HT1080 (cell line): ENCODE measurements at regions not wholly inside any gene's neighbourhood (a gene's known extent, or its start where the extent isn't known, plus 50 kb on each side); places are given as distances from the start of the nearest gene placed in this dataset.

Experiments used
- DNase-seq: peaks from one replicate; pipeline ENCODE4 v3.0.0-alpha.2; 2015; ENCODE audit warnings: low read depth

DNA sequence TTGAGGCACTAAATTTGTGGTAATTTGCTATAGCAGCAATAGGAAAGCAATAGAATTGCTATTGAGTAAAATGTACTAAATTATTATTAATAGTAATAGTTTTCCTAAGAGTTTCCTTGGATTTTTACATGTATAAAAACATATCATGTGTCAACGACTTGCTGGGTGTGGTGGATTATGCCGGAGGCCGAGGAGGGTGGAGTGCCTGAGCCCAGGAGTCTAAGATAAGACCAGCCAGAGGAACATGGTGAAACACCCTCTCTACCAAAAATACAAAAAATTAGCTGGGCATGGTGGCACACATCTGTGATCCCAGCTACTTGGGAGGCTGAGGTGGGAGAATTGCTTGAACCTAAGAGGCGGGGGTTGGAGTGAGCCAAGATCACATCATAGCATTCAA, 749.9 kb downstream of the TBL1XR1 start:
- DNase-seq = no peak

GRCh38 chr3:176442326-176442725, 755.0 kb downstream of the TBL1XR1 start:
- no peak for DNase-seq

DNA sequence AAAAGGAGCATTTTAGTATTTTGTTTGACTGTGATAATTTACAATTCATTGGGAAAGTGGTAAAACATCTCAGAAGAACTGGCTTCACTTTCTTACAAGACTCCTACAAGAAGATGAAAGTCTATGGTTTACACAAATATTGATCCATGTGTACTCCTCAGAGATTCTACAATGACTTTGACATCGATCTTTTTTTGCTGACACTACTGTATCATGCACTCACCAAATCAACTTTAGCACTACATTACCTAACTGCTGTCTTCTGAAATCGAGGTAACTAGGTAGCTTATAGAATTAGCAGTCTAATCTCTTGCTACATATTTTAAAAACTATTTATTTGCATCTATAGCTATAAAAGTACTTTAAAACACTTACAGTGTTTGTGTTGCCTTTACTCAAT, 757.6 kb downstream of the TBL1XR1 start:
- DNase-seq = no peak

GRCh38 chr3:176431991-176432390, 765.3 kb downstream of the TBL1XR1 start:
- peak; percentile 50 for DNase-seq

GRCh38 chr3:176431038-176431418, 766.3 kb downstream of the TBL1XR1 start:
- no peak for DNase-seq

DNA sequence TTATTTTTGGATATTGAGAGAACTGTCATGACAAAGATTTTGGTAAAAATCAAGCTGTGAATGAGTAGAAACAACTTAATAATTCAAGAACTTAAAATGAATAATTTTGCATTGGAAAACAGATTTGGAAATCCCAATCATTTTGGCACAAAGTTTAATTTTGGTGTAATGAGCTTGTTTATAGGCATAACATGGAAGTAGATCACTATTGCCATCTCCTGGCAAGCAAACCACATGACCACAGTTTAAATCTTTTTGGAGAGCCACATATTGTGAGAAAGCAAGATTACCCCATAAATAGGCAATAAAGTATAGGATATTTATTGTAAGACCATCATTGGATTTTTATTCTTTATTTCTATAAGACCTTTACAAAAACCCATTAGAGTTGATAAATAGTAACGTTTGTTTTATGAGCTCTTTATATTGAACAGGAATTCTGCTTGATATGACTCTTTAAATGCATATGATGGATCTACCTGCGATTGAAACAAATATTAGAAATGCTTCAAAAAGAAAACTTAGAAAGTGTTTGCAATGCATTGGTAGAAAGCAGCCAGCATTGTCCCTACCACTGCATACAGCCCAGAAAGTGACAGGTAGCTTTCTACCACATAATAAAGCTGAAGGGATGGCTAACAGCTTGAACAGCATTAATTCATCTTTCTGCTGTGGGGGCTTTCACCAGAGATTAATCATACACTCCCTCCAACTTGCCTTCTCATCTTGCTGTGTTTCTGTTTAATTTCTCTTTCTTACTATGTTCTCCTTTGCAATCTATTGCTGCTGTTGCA, 766.8 kb downstream of the TBL1XR1 start:
- DNase-seq = peak; percentile 48

- no peak for DNase-seq
Measured at GRCh38 chr3:176428552-176428951, 768.7 kb downstream of the TBL1XR1 start.

GRCh38 chr3:176426371-176426770, 770.9 kb downstream of the TBL1XR1 start:
- no peak for DNase-seq

DNA sequence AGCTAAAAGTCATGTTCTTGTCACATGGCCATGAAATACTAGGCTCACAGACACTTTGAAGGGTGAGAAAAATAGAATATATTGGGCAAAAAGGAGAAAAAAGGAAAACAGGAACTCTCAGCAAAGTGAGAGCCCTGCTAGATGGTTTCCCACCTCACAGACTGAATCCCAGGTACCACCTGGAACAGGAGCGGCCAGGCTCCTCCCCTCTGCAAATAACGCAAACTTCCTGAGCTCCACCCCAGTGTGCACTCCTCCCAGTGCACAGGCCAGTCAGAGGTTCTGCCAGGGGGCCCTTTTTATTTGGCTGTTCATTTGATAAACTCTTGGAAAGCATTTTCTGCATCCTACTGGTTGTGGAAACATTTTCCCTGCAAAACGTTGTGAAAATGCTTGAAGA, 780.4 kb downstream of the TBL1XR1 start:
- no peak for DNase-seq

DNA sequence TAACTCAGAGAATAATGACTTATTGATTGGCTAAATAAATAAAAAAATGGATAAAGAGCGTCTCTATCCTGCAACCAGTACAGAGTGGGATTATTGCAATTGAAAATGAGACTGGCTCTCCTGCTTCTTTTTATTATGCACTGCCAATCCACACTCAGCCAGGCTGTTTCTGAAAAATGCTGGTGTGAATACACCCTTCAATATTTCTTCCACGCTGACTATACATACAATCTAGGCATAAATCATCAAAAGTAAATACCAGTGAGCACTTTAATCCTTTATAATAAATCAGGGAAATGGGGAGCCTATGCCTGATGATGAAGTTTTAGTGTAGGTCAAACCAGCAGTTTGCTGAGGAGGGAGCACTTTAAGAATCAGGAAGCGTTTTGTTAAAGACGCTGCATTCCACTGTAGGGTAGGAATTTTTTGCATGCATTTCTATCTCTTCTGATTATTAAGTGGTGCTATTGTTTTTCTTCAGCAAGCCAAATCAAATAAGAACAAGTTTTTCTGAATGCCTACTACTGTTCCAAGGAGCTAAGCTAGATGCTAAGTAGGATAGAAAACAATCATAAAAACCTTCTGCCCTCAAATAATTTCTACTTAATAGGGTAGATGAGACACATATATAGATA, 781.5 kb downstream of the TBL1XR1 start:
- DNase-seq = no peak

- no peak for DNase-seq
Measured at GRCh38 chr3:176412771-176413170, 784.5 kb downstream of the TBL1XR1 start.

- DNase-seq = peak; percentile 24
Measured at GRCh38 chr3:176403531-176403930, 793.8 kb downstream of the TBL1XR1 start.

GRCh38 chr3:176401211-176401610, 796.1 kb downstream of the TBL1XR1 start:
- no peak for DNase-seq

DNA sequence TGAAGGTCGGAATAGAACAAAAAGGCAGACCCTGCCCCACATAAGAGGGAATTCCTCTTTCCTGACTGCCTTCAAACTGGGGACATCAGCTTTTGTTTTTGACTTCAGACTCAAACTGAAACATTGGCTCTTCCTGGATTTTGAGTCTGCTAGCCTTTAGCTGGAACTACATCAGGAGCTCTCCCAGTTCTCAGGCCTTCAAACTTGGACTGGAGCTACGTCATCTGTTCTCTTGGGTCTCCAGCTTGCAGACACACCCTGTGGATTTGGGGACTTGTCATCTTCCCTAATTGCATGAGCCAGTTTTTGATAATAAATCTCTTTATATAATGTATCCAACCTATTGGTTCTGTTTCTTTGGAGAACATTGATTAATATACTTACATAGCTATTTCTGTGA, 798.1 kb downstream of the TBL1XR1 start:
- no peak for DNase-seq

GRCh38 chr3:176395240-176395639, 802.0 kb downstream of the TBL1XR1 start:
- DNase-seq = no peak

GRCh38 chr3:176378789-176379188, 818.5 kb downstream of the TBL1XR1 start:
- no peak for DNase-seq

DNA sequence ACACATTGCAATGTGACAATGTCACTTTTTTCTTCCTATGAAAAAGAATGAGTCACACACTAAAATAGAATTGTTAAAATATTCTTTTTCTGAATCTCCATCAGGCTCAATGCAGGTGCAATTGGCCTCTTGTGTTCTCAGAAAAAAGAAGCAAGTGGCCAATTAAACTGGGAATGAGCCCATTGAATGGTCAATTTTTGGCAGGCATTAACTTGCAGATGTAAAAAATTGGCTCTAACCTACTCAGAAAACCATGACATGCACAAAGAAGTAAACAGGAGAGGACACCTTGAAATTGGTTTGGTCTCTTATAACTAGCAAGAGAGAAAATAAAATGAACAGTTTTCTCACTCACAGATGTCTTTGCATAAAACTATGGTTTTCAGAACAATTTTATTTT, 820.8 kb downstream of the TBL1XR1 start:
- DNase-seq = no peak

DNA sequence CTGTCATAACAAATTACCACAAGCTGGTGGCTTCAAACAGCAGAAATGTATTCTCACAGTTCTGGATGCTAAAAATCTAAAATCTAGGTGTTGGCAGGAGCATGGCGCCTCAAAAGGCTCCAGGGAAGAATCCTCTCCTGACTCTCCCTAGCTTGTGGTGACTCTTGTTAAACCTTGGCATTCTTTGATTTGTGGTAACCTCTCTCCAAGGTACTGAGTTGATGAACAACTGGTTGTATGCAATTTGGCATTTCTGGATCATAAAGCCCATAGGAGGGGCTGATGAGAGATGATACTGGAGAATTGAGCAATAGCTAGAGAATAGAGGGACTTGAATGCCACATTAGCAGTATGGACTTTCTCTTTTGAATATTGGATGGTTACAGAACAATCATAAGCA, 821.8 kb downstream of the TBL1XR1 start:
- DNase-seq = peak; percentile 17

DNA sequence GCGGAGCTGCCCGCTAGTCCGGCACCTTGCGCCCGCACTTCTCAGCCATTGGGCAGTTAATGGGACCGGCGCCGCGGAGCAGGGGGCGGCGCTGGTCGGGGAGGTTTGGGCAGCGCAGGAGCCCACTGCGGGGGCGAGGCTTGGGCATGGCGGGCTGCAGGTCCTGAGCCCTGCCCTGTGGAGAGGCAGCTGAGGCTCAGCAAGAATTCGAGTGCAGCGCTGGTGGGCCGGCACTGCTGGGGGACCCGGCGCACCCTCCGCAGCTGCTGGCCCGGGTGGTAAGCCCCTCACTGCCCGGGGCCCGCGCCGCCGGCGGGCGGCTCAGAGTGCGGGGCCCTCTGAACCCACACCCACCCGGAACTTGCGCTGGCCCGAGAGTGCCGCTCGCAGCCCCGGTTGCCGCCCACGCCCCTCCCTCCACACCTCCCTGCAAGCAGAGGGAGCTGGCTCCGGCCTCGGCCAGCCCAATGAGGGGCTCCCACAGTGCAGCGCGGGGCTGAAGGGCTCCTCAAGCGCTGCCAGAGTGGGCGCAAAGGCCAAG, 835.0 kb downstream of the TBL1XR1 start:
- no peak for DNase-seq

DNA sequence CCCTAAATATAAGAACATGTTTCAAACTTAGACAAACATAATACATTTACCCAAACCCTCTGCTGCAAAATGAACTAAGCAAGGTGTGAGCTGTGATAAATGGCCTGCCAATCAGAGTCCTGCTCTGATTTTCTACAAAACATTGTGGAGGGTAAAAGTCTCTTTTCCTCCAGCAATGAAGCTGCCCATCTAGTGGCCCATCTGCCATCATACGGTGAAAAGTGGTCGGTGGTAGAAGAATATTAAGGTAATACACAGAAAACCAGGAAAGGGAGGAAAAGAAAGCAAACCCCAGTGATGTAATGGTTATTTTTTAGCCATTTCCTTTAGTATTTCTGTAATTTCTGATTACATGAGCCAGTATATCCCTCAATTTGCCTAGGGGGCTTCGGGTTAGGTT, 838.1 kb downstream of the TBL1XR1 start:
- DNase-seq = no peak

GRCh38 chr3:176357891-176358290, 839.4 kb downstream of the TBL1XR1 start:
- no peak for DNase-seq

DNA sequence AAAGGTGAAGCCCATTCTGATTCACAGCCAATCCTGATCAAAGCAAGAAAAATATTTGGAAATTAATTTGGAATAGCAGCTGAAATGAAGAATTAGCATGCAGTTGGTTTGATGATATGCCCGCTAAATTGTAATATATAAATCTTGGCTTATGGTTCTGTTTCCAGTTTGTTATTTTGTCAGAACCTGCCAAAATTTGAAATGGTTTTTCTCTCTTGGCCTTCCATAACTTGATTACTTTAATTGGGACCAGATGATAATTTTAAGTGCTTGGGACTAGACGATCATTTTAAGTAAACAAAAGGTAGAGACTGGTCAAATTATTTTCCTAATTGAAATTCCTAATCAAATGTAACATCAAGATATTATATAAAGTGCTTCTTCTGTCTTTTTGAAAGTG, 842.4 kb downstream of the TBL1XR1 start:
- DNase-seq = no peak
